Ishikawa (cell line): ENCODE measurements at regions not wholly inside any gene's neighbourhood (a gene's known extent, or its start where the extent isn't known, plus 50 kb on each side); places are given as distances from the start of the nearest gene placed in this dataset.

Experiments
- CEBPB ChIP-seq: IDR thresholded peaks from 2 replicates; pipeline ENCODE4 v1.6.1; 2012
- EP300 ChIP-seq: IDR thresholded peaks from 2 replicates; pipeline ENCODE4 v1.6.1; 2012; ENCODE audit warnings: borderline replicate concordance
- FOXM1 ChIP-seq: IDR thresholded peaks from 2 replicates; pipeline ENCODE4 v1.6.1; 2012; ENCODE audit warnings: low read depth, borderline replicate concordance
- NFIC ChIP-seq: IDR thresholded peaks from 2 replicates; pipeline ENCODE4 v1.6.1; 2012
- TAF1 ChIP-seq: IDR thresholded peaks from 2 replicates; pipeline ENCODE4 v1.6.1; 2012; ENCODE audit warnings: low read depth, mild to moderate bottlenecking

- TF ChIP-seq TAF1 = no peak
- TF ChIP-seq CEBPB = no peak
- no peak for TF ChIP-seq NFIC
- no peak for TF ChIP-seq FOXM1
- no peak for TF ChIP-seq EP300
Measured at GRCh38 chr20:23203951-23204730, 118.0 kb upstream of the CD93 start.
